OCI-LY7 (cell line): ENCODE measurements at regions not wholly inside any gene's neighbourhood (a gene's known extent, or its start where the extent isn't known, plus 50 kb on each side); places are given as distances from the start of the nearest gene placed in this dataset.

Experiments
- CTCF ChIP-seq: fragments of 200-600 bp; sonication (generic); conservative IDR thresholded peaks from 2 replicates; pipeline ENCODE4 v1.5.1; 2014; ENCODE audit warnings: mild to moderate bottlenecking, antibody characterized with exemption, low read length, moderate library complexity, mixed read lengths
- EZH2phosphoT487 ChIP-seq: fragments of 200-600 bp; sonication (generic); IDR thresholded peaks from 2 replicates; pipeline ENCODE4 v1.6.1; 2018; ENCODE audit warnings: low read depth, borderline replicate concordance, mild to moderate bottlenecking, mixed run types, antibody characterized with exemption, low read length, moderate library complexity, mixed read lengths

- TF ChIP-seq CTCF, result no peak
- no peak for TF ChIP-seq EZH2phosphoT487
Measured at GRCh38 chr21:22235866-22236590, 1237.8 kb downstream of the NCAM2 start.
